ENCODE measurements at regions not wholly inside any gene's neighbourhood (a gene's known extent, or its start where the extent isn't known, plus 50 kb on each side); places are given as distances from the start of the nearest gene placed in this dataset.

DNA sequence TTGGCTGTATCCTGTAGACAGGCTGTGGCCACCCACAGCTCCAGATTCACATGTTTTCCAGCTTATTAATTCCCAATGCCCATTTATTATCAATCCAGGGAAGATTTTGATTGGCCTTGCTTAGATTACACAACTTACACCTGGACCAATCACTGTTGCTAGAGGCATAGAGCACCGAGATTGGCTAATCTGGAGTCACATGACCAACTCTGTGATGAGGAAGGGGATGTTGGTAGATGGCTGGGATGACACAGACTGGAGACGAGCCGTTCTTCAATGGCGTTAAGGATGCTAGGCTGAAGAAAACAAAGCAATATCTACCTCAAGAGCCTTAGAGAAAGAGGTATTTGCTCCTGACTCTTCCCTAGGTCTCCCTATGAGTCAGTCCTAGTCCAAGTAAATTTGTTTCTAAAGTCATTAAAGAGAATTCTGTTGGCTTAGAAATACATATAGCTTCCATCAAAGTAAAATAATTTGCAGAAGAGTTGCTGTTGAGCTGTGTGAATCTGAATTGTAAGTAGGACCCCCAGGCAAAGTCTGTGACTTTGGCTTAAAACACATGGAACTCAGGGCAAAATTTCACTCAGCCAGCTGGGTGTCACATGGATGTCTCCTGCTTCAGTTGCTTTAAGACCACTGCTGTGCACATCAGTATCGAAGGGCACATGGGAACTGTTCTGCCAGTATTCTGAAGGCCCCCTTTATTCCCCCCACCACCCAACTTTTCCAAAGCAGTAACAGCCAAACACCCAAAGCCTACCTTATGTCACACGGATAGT, 326.4 kb upstream of the KLF4 start:
- TF ChIP-seq POLR2A (IDR thresholded peaks at IDR 0.05) (no peak), POLR2AphosphoS5 (IDR thresholded peaks at IDR 0.05) (no peak), EP300 (IDR thresholded peaks at IDR 0.05) (no peak)
- TF ChIP-seq, protein P1, sequence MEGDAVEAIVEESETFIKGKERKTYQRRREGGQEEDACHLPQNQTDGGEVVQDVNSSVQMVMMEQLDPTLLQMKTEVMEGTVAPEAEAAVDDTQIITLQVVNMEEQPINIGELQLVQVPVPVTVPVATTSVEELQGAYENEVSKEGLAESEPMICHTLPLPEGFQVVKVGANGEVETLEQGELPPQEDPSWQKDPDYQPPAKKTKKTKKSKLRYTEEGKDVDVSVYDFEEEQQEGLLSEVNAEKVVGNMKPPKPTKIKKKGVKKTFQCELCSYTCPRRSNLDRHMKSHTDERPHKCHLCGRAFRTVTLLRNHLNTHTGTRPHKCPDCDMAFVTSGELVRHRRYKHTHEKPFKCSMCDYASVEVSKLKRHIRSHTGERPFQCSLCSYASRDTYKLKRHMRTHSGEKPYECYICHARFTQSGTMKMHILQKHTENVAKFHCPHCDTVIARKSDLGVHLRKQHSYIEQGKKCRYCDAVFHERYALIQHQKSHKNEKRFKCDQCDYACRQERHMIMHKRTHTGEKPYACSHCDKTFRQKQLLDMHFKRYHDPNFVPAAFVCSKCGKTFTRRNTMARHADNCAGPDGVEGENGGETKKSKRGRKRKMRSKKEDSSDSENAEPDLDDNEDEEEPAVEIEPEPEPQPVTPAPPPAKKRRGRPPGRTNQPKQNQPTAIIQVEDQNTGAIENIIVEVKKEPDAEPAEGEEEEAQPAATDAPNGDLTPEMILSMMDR (IDR thresholded peaks at IDR 0.05): no peak
- Histone ChIP-seq H3K4me3 (no peak overlapping the region), H3K9me3 (no peaks in the 10 kb centered on the region), H3K4me1 (peaks cover 0 to 16% (median 11%) of the 10 kb centered on the region in 4 donors), H3K27me3 (no peaks in the 10 kb centered on the region), H3K36me3 (no peaks in the 10 kb centered on the region), H3K27ac (no peak overlapping the region)
- WGBS, 2 donors: 80 to 83% methylated on average over 6 of the region's 6 CpGs
- no peak for DNase-seq
- no peak for ATAC-seq (ENCODE audit: low FRiP score in 2 of 2)

DNA sequence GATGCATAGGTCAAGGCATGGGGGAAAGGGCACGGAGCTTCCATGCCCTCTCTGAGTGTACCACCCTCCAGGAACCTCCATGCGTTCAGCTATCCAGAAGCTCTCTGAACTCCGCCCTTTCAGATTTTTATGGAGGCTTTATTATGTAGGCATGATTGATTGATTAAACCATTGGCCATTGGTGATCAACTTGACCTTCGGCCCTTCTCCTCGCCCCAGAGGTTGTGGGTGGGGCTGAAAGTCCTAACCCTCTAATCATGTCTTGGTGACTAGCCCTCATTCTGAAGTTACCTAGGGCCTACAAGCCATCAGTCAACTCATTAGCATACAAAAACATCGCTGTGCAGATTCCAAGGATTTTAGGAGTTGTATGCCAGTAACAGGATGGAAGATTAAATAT, 323.7 kb upstream of the KLF4 start:
- H3K4me3 ChIP-seq: no peak overlapping the region
- no peaks in the 10 kb centered on the region for H3K9me3 ChIP-seq
- DNase-seq (no peak), ATAC-seq (ENCODE audit: low FRiP score in 2 of 2) (no peak)
- H3K27me3 ChIP-seq: no peaks in the 10 kb centered on the region
- no peak for TF ChIP-seq POLR2A (IDR thresholded peaks at IDR 0.05)
- TF ChIP-seq, protein P1 (IDR thresholded peaks at IDR 0.05): no peak
- TF ChIP-seq EP300 (IDR thresholded peaks at IDR 0.05): no peak
- no peak for TF ChIP-seq POLR2AphosphoS5 (IDR thresholded peaks at IDR 0.05)
- no peaks in the 10 kb centered on the region for H3K4me1 ChIP-seq
- 91 to 94% methylated on average over 6 of the region's 6 CpGs for WGBS, 2 donors
- H3K36me3 ChIP-seq: no peaks in the 10 kb centered on the region
- H3K27ac ChIP-seq: no peak overlapping the region

DNA sequence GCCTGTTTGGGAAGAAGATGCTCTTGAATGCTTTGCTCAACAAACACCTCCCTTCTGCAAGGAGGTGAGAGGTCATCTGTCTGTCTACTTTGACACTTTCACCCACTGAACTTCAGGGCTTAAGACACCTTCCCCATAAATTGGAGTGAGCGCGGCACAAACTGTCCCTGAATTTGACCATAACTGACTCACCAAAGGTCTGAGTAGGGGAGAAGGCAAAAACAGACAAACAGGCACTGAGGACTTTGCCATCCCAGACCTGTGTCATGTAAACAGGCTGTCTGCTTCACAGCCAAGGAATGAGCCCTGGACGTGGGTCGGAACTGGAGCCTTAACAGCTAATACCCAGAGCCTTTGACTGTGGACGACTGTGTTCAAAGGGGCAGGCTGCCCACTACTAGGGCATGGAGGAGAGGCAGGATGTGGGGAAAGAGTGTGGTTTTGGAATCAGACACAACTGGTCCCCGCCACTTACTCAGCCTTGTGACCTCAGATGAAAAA, 320.9 kb upstream of the KLF4 start:
- peak in 1 of 2 donors; percentile 40 for DNase-seq
- ATAC-seq (ENCODE audit: low FRiP score in 2 of 2): peak in 1 of 2 donors; percentile 53
- TF ChIP-seq POLR2A (IDR thresholded peaks at IDR 0.05) (peak in 1 of 4 donors; percentile 17), EP300 (IDR thresholded peaks at IDR 0.05) (peak in 2 of 4 donors; percentile 38 to 61), POLR2AphosphoS5 (IDR thresholded peaks at IDR 0.05) (peak in 1 of 2 donors; percentile 14)
- TF ChIP-seq, protein P1 (IDR thresholded peaks at IDR 0.05): no peak
- Histone ChIP-seq H3K4me3 (no peak overlapping the region), H3K27me3 (no peaks in the 10 kb centered on the region), H3K27ac (peak overlapping the region in 1 of 4 donors; percentile 47), H3K9me3 (no peaks in the 10 kb centered on the region), H3K4me1 (no peaks in the 10 kb centered on the region), H3K36me3 (no peaks in the 10 kb centered on the region)
- 73 to 75% methylated on average over 6 of the region's 6 CpGs for WGBS, 2 donors

DNA sequence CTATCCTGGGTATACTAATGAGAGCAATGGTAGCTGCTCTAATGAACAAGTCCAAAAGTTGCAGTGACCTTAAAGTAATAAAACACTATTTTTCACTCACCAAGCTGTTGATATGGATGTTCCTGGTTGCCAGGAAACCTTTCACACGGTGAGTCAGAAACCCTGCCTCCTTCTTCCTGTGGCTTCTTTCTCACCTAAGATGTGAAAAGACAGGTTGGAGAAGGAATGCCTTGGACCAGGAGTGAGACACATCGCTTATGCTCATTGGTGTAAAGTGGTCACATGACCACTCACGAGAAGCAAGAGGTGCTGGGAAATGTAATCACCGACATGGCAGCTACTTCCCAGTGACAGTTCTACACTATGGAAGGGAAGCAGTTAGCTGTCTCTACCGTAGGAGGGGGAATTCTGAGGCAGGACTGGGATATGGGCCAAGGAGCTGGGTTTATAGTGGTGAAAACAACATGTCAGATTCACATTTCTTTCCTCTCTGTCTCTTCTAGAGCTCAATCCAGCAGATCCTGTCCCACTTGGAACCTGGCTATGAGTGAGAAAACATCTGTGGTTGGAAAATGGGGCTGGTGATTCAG, 320.4 kb upstream of the KLF4 start:
- DNase-seq (no peak), ATAC-seq (ENCODE audit: low FRiP score in 2 of 2) (peak in 1 of 2 donors; percentile 19)
- no peak for TF ChIP-seq POLR2A (IDR thresholded peaks at IDR 0.05)
- TF ChIP-seq, protein P1 (IDR thresholded peaks at IDR 0.05): no peak
- no peak for TF ChIP-seq EP300 (IDR thresholded peaks at IDR 0.05)
- TF ChIP-seq POLR2AphosphoS5 (IDR thresholded peaks at IDR 0.05): no peak
- peak overlapping the region in 1 of 4 donors; percentile 47 for H3K27ac ChIP-seq
- no peaks in the 10 kb centered on the region for H3K4me1 ChIP-seq
- H3K36me3 ChIP-seq: no peaks in the 10 kb centered on the region
- H3K27me3 ChIP-seq: no peaks in the 10 kb centered on the region
- H3K9me3 ChIP-seq: no peaks in the 10 kb centered on the region
- 60 to 65% methylated on average over 5 of the region's 5 CpGs for WGBS, 2 donors
- no peak overlapping the region for H3K4me3 ChIP-seq
